ENCODE measurements at regions not wholly inside any gene's neighbourhood (a gene's known extent, or its start where the extent isn't known, plus 50 kb on each side); places are given as distances from the start of the nearest gene placed in this dataset.
"Not testable (repeated sequence)": the region's sequence is repeated elsewhere in the genome, so short reads cannot be mapped to it uniquely, and the experiment has no call there.

- DNase-seq, result no peak
Measured at GRCh38 chr2:222351035-222351434, 52.2 kb upstream of the PAX3 start.

GRCh38 chr2:222352981-222353380 lies 54.2 kb upstream of the PAX3 start:
- no peak for DNase-seq

GRCh38 chr2:222353993-222354392 lies 55.2 kb upstream of the PAX3 start:
- DNase-seq, result no peak

- DNase-seq, result no peak
Measured at GRCh38 chr2:222355860-222356259, 57.1 kb upstream of the PAX3 start.

GRCh38 chr2:222357930-222358329 lies 59.1 kb upstream of the PAX3 start:
- no peak for DNase-seq

- peak; percentile 92 for DNase-seq
Measured at GRCh38 chr2:222358876-222359275, 60.1 kb upstream of the PAX3 start.

GRCh38 chr2:222360146-222360545 lies 61.3 kb upstream of the PAX3 start:
- DNase-seq, result peak; percentile 40

GRCh38 chr2:222360997-222361396 lies 62.2 kb upstream of the PAX3 start:
- no peak for DNase-seq

GRCh38 chr2:222361787-222362186 lies 62.6 kb upstream of the SGPP2 start:
- DNase-seq, result no peak

- DNase-seq, result no peak
Measured at GRCh38 chr2:222362336-222362735, 62.0 kb upstream of the SGPP2 start.

GRCh38 chr2:222364285-222364895 lies 60.0 kb upstream of the SGPP2 start:
- DNase-seq, result peak; percentile 60

GRCh38 chr2:222368280-222368679 lies 56.1 kb upstream of the SGPP2 start:
- DNase-seq, result not testable (repeated sequence)

- DNase-seq, result no peak
Measured at GRCh38 chr2:222372993-222373392, 51.4 kb upstream of the SGPP2 start.
